AG04450 (cell line): ENCODE measurements at regions not wholly inside any gene's neighbourhood (a gene's known extent, or its start where the extent isn't known, plus 50 kb on each side); places are given as distances from the start of the nearest gene placed in this dataset.

ENCODE experiments used
- CTCF ChIA-PET: fragments of 300-600, 350-600 bp; formaldehyde crosslinking; extraction: SDS; loops from one replicate; lab custom pipeline; 2022; ENCODE audit warnings: antibody characterized with exemption, inconsistent platforms; lab: Charles Lee
- POLR2A ChIA-PET: fragments of 350-600 bp; formaldehyde crosslinking; extraction: SDS; loops from one replicate; lab custom pipeline; 2021; ENCODE audit warnings: antibody characterized with exemption, inconsistent platforms; lab: Yijun Ruan, JAX
- DNase-seq: peaks from one replicate; pipeline ENCODE4 v3.0.0-alpha.2; 2011; ENCODE audit warnings: low read depth, low spot score
- H3K27ac ChIP-seq: one replicate; pipeline ENCODE4 v1.5.1; 2012; ENCODE audit warnings: low read depth, low read length, control low read depth
- H3K27me3 ChIP-seq: one replicate; pipeline ENCODE4 v1.6.0; 2012; ENCODE audit warnings: low read length; ENCODE audit not compliant: control insufficient read depth, insufficient read depth
- H3K4me3 ChIP-seq: 2 replicates; pipeline ENCODE4 v1.5.1; 2011; ENCODE audit warnings: mild to moderate bottlenecking, low read depth, low read length, control low read depth
- H3K9me3 ChIP-seq: 2 replicates; pipeline ENCODE4 v1.5.1; 2012; ENCODE audit warnings: low read length; ENCODE audit not compliant: control insufficient read depth, insufficient read depth
- CTCF ChIP-seq: IDR thresholded peaks from 2 replicates; pipeline ENCODE4 v1.5.1; 2011; ENCODE audit warnings: low read depth, low read length, control low read depth, inconsistent platforms

- no peak for DNase-seq
- Histone ChIP-seq H3K4me3 (no peak overlapping the region), H3K27ac (no peak overlapping the region), H3K27me3 (no peaks in the 10 kb centered on the region), H3K9me3 (no peaks in the 10 kb centered on the region)
- TF ChIP-seq CTCF, result no peak
- POLR2A ChIA-PET, result no interaction called here
- CTCF ChIA-PET, result no interaction called here
Measured at GRCh38 chr9:80399606-80400005, 827.8 kb downstream of the TLE4 start.

- H3K27me3 ChIP-seq, result no peaks in the 10 kb centered on the region
- no peak for TF ChIP-seq CTCF
- no peak overlapping the region for H3K27ac ChIP-seq
- DNase-seq, result no peak
- no peaks in the 10 kb centered on the region for H3K9me3 ChIP-seq
- ChIA-PET CTCF (no interaction called here), POLR2A (no interaction called here)
- H3K4me3 ChIP-seq, result no peak overlapping the region
Measured at GRCh38 chr9:80387828-80388227, 816.1 kb downstream of the TLE4 start.

GRCh38 chr9:80385246-80385645 lies 813.5 kb downstream of the TLE4 start:
- Histone ChIP-seq H3K27me3 (no peaks in the 10 kb centered on the region), H3K9me3 (no peaks in the 10 kb centered on the region), H3K27ac (no peak overlapping the region), H3K4me3 (no peak overlapping the region)
- ChIA-PET POLR2A (no interaction called here), CTCF (no interaction called here)
- no peak for DNase-seq
- no peak for TF ChIP-seq CTCF

GRCh38 chr9:80383331-80383730 lies 811.6 kb downstream of the TLE4 start:
- no peak for TF ChIP-seq CTCF
- DNase-seq, result no peak
- Histone ChIP-seq H3K9me3 (no peaks in the 10 kb centered on the region), H3K4me3 (no peak overlapping the region), H3K27me3 (no peaks in the 10 kb centered on the region), H3K27ac (no peak overlapping the region)
- ChIA-PET POLR2A (no interaction called here), CTCF (no interaction called here)

- no peak overlapping the region for H3K27ac ChIP-seq
- CTCF ChIA-PET, result no interaction called here
- POLR2A ChIA-PET, result no interaction called here
- no peak for TF ChIP-seq CTCF
- no peaks in the 10 kb centered on the region for H3K27me3 ChIP-seq
- H3K4me3 ChIP-seq, result no peak overlapping the region
- DNase-seq, result no peak
- H3K9me3 ChIP-seq, result no peaks in the 10 kb centered on the region
Measured at GRCh38 chr9:80382211-80382891, 810.6 kb downstream of the TLE4 start.
